Natural killer cell (primary cell): ENCODE measurements at regions not wholly inside any gene's neighbourhood (a gene's known extent, or its start where the extent isn't known, plus 50 kb on each side); places are given as distances from the start of the nearest gene placed in this dataset.
"Not testable (repeated sequence)": the region's sequence is repeated elsewhere in the genome, so short reads cannot be mapped to it uniquely, and the experiment has no call there.

Experiments
- ATAC-seq, 3 donors: fragments of 150-1000 bp in 2 of 3; fragments of 200-7000 bp in 1 of 3; cut with Tn5 transposase; 1 replicate in 1 of 3; 2 replicates in 2 of 3; pipeline ENCODE4 v1.10.0; 2021; ENCODE audit warnings: mild to moderate bottlenecking in 2 of 3, moderate library complexity in 2 of 3
- DNase-seq, 2 donors: peaks; one replicate each; pipeline versions ENCODE4 v3.0.0 to v3.0.0-alpha.2; 2013 to 2021; ENCODE audit warnings: mixed read lengths in 1 of 2
- H3K27ac ChIP-seq: one replicate; pipeline ENCODE4 v1.5.1; 2013; ENCODE audit warnings: mild to moderate bottlenecking, low read length
- H3K27me3 ChIP-seq: one replicate; pipeline ENCODE4 v1.6.1; 2013; ENCODE audit warnings: low read length; ENCODE audit not compliant: control insufficient read depth, insufficient read depth
- H3K36me3 ChIP-seq: one replicate; pipeline ENCODE4 v1.6.1; 2013; ENCODE audit warnings: low read length; ENCODE audit not compliant: control insufficient read depth, insufficient read depth
- H3K4me1 ChIP-seq: one replicate; pipeline ENCODE4 v1.6.1; 2013; ENCODE audit warnings: low read length; ENCODE audit not compliant: control insufficient read depth, insufficient read depth
- H3K4me3 ChIP-seq: one replicate; pipeline ENCODE4 v1.5.1; 2013; ENCODE audit warnings: low read length
- H3K9me3 ChIP-seq: one replicate; pipeline ENCODE4 v1.6.1; 2013; ENCODE audit warnings: low read length; ENCODE audit not compliant: control insufficient read depth, insufficient read depth
- H3K27ac Mint-ChIP-seq, 2 donors: one replicate each; pipeline ENCODE4 v1.8.0; 2022; ENCODE audit warnings: mild to moderate bottlenecking in 2 of 2, mixed read lengths in 2 of 2, moderate library complexity in 1 of 2
- H3K27me3 Mint-ChIP-seq, 2 donors: one replicate each; pipeline ENCODE4 v1.8.0; 2022; ENCODE audit warnings: low read depth in 2 of 2, mixed read lengths in 2 of 2
- H3K36me3 Mint-ChIP-seq: one replicate; pipeline ENCODE4 v1.8.0; 2022; ENCODE audit warnings: mixed read lengths
- H3K4me1 Mint-ChIP-seq, 2 donors: one replicate each; pipeline ENCODE4 v1.8.0; 2022; ENCODE audit warnings: mixed read lengths in 2 of 2
- H3K4me3 Mint-ChIP-seq: one replicate; pipeline ENCODE4 v1.8.0; 2022; ENCODE audit warnings: mild to moderate bottlenecking, moderate library complexity, mixed read lengths
- H3K9me3 Mint-ChIP-seq, 2 donors: one replicate each; pipeline ENCODE4 v1.8.0; 2022; ENCODE audit warnings: mixed read lengths in 2 of 2
- WGBS: methylation state at CpG from one replicate; pipeline ENCODE4 v1.1.7; 2013; ENCODE audit warnings: missing lambda C conversion rate; ENCODE audit not compliant: insufficient coverage; 5-methylcytosine and 5-hydroxymethylcytosine counted together
- intact Hi-C: fragments of 100-400 bp; cut with micrococcal nuclease; formaldehyde crosslinking; loops from one replicate; pipeline ENCODE4 v1.14.2; 2022

DNA sequence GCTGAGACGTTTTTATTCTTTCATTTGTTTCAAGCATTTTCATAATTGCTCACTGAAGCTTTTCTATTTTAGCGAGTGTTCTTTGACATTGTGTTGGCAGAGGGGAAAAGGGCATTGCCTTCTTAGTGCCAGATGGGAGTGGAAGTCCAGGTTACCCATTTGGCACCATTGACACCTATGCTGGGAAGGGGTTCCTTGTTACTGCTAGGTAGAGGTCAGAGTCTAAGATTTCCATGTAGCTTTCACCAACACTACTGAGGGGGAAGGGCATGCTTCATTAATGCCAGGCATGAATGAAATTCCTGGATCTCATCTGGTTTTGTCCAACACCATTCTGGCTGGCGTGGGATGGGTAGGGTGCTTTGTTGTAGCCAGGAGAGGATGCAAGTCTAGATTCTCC is 191.3 kb upstream of the PLGLB1 start:
- H3K27me3 ChIP-seq, H3K9me3 ChIP-seq, H3K4me3 Mint-ChIP-seq, H3K27me3 Mint-ChIP-seq, H3K4me3 ChIP-seq, H3K36me3 ChIP-seq, H3K4me1 Mint-ChIP-seq, intact Hi-C loops, H3K4me1 ChIP-seq, DNase-seq, H3K36me3 Mint-ChIP-seq, ATAC-seq, H3K9me3 Mint-ChIP-seq, H3K27ac Mint-ChIP-seq, H3K27ac ChIP-seq: not testable (repeated sequence)
- WGBS = no CpG with 5 or more reads among the region's 3 CpGs

DNA sequence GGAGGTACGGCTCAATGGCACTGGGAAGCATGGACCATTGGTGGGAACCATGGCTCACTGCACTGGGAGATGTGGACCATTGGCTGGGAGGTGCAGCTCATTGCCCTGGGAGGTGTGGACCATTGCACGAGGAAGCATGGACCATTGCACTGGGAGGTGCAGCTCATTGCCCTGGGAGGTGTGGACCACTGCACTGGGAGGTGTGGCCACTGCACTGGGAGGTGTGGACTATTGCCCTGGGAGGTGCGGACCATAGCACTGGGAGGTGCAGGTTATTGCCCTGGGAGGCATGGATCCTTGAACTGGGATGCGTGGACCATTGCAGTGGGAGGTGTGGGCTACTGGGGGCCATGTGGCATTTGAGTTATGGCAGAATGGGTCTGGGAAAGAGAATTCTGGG is 195.4 kb upstream of the PLGLB1 start:
- H3K36me3 Mint-ChIP-seq, H3K27me3 ChIP-seq, H3K27me3 Mint-ChIP-seq, H3K4me3 ChIP-seq, H3K9me3 ChIP-seq, H3K4me1 Mint-ChIP-seq, H3K27ac Mint-ChIP-seq, H3K4me3 Mint-ChIP-seq, ATAC-seq, H3K36me3 ChIP-seq, H3K9me3 Mint-ChIP-seq, intact Hi-C loops, DNase-seq, H3K27ac ChIP-seq, H3K4me1 ChIP-seq: not testable (repeated sequence)
- WGBS = 93% methylated on average over 2 of the region's 4 CpGs

DNA sequence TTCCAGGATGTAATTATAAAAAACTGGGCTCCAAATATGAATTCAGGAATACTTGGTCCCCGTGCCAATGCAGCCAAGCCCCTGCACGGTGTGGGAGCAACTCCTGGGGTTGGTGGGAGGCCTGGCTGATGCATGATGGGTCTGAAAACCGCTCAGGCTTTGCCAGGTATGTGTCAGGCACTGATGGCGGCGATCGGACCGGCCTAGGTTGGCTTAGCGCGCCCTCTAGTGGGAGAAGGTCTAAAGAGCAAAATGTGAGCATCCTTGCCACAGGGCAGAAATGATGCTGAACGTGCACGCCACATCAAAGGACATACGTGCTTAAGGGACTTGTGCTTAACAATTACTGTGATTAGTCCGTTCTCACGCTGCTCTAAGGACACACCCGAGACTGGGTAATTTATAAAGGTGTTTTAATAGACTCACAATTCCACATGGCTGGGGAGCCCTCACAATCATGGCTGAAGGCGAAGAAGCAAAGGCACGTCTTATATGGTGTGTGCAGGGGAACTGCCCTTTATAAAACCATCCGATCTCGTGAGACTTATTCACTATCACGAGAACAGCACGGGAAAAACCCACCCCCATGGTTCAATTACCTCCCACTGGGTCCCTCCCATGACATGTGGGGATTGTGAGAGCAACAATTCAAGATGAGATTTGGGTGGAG is 196.2 kb upstream of the PLGLB1 start:
- ATAC-seq (peak; percentile 64 to 96 (median 82)), DNase-seq (peak in 1 of 2 donors; percentile 7)
- H3K4me3 ChIP-seq, H3K27me3 ChIP-seq, H3K36me3 ChIP-seq, H3K9me3 ChIP-seq, H3K9me3 Mint-ChIP-seq, H3K27ac ChIP-seq, intact Hi-C loops, H3K27me3 Mint-ChIP-seq, H3K4me1 ChIP-seq, H3K27ac Mint-ChIP-seq, H3K4me3 Mint-ChIP-seq, H3K36me3 Mint-ChIP-seq, H3K4me1 Mint-ChIP-seq: not testable (repeated sequence)
- 0% methylated on average over 1 of the region's 21 CpGs for WGBS

GRCh38 chr2:87220651-87221050 is 199.0 kb upstream of the PLGLB1 start:
- ATAC-seq, H3K4me3 Mint-ChIP-seq, H3K36me3 Mint-ChIP-seq, H3K4me1 ChIP-seq, H3K27ac Mint-ChIP-seq, H3K9me3 ChIP-seq, H3K4me3 ChIP-seq, H3K27me3 ChIP-seq, H3K36me3 ChIP-seq, H3K27ac ChIP-seq, DNase-seq, H3K4me1 Mint-ChIP-seq, intact Hi-C loops, H3K9me3 Mint-ChIP-seq, H3K27me3 Mint-ChIP-seq: not testable (repeated sequence)
- WGBS = 79% methylated on average over 7 of the region's 9 CpGs

- intact Hi-C loops, H3K27me3 ChIP-seq, H3K9me3 ChIP-seq, H3K4me3 ChIP-seq, H3K36me3 Mint-ChIP-seq, H3K36me3 ChIP-seq, ATAC-seq, H3K27ac ChIP-seq, DNase-seq, H3K27ac Mint-ChIP-seq, H3K9me3 Mint-ChIP-seq, H3K4me3 Mint-ChIP-seq, H3K4me1 ChIP-seq, H3K4me1 Mint-ChIP-seq: not testable (repeated sequence)
- WGBS = 84% methylated on average over 2 of the region's 7 CpGs
- peaks cover 0 to 11% of the 10 kb centered on the region in 2 donors for H3K27me3 Mint-ChIP-seq
Observed at GRCh38 chr2:87222131-87222530, 200.5 kb upstream of the PLGLB1 start.

DNA sequence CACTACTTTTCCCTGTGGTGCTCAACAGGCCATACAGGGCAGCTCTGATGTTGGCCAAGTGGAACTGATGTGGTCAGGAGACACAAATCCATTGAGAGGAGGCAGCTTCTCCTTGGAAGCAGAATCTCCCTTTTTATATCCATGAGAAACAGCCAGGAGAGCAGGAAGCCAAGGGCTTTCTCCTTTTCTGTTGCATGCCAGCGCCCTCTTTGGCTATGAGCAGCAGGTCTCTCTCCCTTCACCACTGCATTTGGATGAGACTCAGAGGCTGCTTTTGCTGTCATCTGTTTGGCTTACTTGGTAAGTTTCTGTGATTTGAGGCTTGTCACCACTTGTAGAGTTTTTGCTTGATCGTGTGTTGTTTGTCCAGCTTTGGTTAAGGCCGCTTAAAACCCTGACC is 202.2 kb upstream of the PLGLB1 start:
- ATAC-seq = not testable (repeated sequence)

More for the DNA sequence above, 202.2 kb upstream of the PLGLB1 start:
- H3K9me3 ChIP-seq, H3K27ac Mint-ChIP-seq, H3K4me3 Mint-ChIP-seq, intact Hi-C loops, H3K4me3 ChIP-seq, DNase-seq, H3K9me3 Mint-ChIP-seq, H3K4me1 Mint-ChIP-seq, H3K27me3 ChIP-seq, H3K36me3 ChIP-seq, H3K4me1 ChIP-seq, H3K36me3 Mint-ChIP-seq, H3K27ac ChIP-seq: not testable (repeated sequence)
- H3K27me3 Mint-ChIP-seq = peaks cover 0 to 11% of the 10 kb centered on the region in 2 donors
- 0% methylated on average over 1 of the region's 3 CpGs for WGBS
